ENCODE measurements at regions not wholly inside any gene's neighbourhood (a gene's known extent, or its start where the extent isn't known, plus 50 kb on each side); places are given as distances from the start of the nearest gene placed in this dataset.
A peak's percentile ranks its signal among the peaks of the same experiment; 100 is the strongest.

DNA sequence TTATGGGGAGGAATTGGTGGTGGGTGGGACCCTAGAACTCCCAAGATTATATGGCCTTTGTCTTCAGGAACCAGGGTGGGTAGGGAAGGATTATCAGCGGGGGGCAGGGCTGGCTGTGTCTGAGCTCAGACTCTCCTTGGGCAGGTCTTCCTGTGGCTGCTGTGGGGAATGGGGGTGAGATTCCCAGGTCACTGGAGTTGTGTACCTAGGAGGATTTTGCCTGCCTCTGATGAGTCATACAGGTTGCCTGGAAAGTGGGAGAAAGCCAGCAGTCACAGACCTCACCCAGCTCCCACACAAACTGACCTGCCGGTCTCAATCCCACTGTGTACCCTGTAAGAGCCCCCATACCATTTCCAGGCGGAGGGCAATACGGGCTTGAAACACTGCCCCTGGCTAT is 209.9 kb upstream of the CNTN3 start:
- Histone ChIP-seq H3K9me3 (ENCODE audit: control insufficient read depth in 2 of 3, insufficient read depth in 1 of 3, low read length in 3 of 3) (no peaks in the 10 kb centered on the region), H3K4me1 (ENCODE audit: control insufficient read depth in 2 of 3, insufficient read depth in 2 of 3, low read depth in 1 of 3, low read length in 3 of 3) (no peaks in the 10 kb centered on the region), H3K36me3 (ENCODE audit: control insufficient read depth in 2 of 3, insufficient read depth in 3 of 3, low read length in 3 of 3) (no peaks in the 10 kb centered on the region), H3K9ac (ENCODE audit: low read length in 3 of 3) (no peak overlapping the region), H3K4me3 (ENCODE audit: low read length in 3 of 3) (no peak overlapping the region), H3K27me3 (ENCODE audit: control insufficient read depth, insufficient read depth, low read length) (no peaks in the 10 kb centered on the region), H3K27ac (ENCODE audit: low read depth in 2 of 2, low read length in 2 of 2) (peak overlapping the region; percentile 25 to 47)
- FAIRE-seq (no peak), DNase-seq (no peak)
- TF ChIP-seq, protein P1, sequence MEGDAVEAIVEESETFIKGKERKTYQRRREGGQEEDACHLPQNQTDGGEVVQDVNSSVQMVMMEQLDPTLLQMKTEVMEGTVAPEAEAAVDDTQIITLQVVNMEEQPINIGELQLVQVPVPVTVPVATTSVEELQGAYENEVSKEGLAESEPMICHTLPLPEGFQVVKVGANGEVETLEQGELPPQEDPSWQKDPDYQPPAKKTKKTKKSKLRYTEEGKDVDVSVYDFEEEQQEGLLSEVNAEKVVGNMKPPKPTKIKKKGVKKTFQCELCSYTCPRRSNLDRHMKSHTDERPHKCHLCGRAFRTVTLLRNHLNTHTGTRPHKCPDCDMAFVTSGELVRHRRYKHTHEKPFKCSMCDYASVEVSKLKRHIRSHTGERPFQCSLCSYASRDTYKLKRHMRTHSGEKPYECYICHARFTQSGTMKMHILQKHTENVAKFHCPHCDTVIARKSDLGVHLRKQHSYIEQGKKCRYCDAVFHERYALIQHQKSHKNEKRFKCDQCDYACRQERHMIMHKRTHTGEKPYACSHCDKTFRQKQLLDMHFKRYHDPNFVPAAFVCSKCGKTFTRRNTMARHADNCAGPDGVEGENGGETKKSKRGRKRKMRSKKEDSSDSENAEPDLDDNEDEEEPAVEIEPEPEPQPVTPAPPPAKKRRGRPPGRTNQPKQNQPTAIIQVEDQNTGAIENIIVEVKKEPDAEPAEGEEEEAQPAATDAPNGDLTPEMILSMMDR (IDR thresholded peaks at IDR 0.05; ENCODE audit: borderline replicate concordance, extremely low read depth, insufficient read depth) = no peak
- intact Hi-C loops (cut with DNase I) = no loop called here

DNA sequence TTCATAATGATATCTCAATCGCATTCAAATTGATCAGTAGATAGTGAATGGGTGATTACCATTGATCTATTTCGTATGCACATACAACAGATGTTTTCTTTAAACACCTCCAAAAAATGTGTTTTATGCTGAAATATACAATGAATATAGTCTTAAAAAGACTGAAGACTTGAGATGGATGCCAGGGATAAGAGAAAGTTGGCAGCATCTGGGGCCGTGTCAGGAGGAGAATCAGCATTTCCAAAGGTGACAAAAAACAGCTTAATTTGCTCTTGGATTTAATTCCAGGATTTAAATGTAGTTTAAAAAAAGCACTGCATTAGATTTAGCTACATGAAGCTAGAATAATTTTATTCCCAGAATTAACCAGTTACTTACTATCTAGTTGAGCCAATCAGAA is 199.7 kb upstream of the CNTN3 start:
- Histone ChIP-seq H3K4me1 (ENCODE audit: control insufficient read depth in 2 of 3, insufficient read depth in 2 of 3, low read depth in 1 of 3, low read length in 3 of 3) (no peaks in the 10 kb centered on the region), H3K9me3 (ENCODE audit: control insufficient read depth in 2 of 3, insufficient read depth in 1 of 3, low read length in 3 of 3) (no peaks in the 10 kb centered on the region), H3K4me3 (ENCODE audit: low read length in 3 of 3) (no peak overlapping the region), H3K27me3 (ENCODE audit: control insufficient read depth, insufficient read depth, low read length) (no peaks in the 10 kb centered on the region), H3K27ac (ENCODE audit: low read depth in 2 of 2, low read length in 2 of 2) (no peak overlapping the region), H3K36me3 (ENCODE audit: control insufficient read depth in 2 of 3, insufficient read depth in 3 of 3, low read length in 3 of 3) (no peaks in the 10 kb centered on the region), H3K9ac (ENCODE audit: low read length in 3 of 3) (no peak overlapping the region)
- FAIRE-seq (no peak), DNase-seq (no peak)
- intact Hi-C loops (cut with DNase I) = no loop called here
- TF ChIP-seq, protein P1 (IDR thresholded peaks at IDR 0.05; ENCODE audit: borderline replicate concordance, extremely low read depth, insufficient read depth) = no peak

DNA sequence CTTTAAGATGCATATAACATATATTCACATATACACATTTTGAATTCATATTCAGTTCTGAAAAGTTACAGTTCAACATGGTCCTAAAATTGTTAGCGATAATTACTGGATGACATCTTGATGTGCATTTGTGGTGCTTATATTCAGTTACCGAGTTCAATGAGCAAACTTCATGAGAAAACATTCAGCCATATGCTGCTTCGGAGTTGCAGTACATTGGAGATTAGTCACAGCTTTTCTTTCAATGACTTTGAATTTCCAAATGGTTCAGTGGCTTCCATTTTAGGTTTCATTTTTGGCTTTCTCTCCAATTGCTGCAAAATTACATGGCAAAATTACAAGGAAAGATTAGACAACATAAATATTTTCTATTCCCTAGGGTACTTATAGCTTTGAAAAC is 198.3 kb upstream of the CNTN3 start:
- H3K27ac ChIP-seq (ENCODE audit: low read depth in 2 of 2, low read length in 2 of 2) = no peak overlapping the region
- FAIRE-seq = no peak
- H3K27me3 ChIP-seq (ENCODE audit: control insufficient read depth, insufficient read depth, low read length) = no peaks in the 10 kb centered on the region
- TF ChIP-seq, protein P1 (IDR thresholded peaks at IDR 0.05; ENCODE audit: borderline replicate concordance, extremely low read depth, insufficient read depth) = no peak
- no peak overlapping the region for H3K9ac ChIP-seq (ENCODE audit: low read length in 3 of 3)
- H3K9me3 ChIP-seq (ENCODE audit: control insufficient read depth in 2 of 3, insufficient read depth in 1 of 3, low read length in 3 of 3) = no peaks in the 10 kb centered on the region
- intact Hi-C loops (cut with DNase I) = no loop called here
- DNase-seq = no peak
- H3K36me3 ChIP-seq (ENCODE audit: control insufficient read depth in 2 of 3, insufficient read depth in 3 of 3, low read length in 3 of 3) = no peaks in the 10 kb centered on the region
- no peak overlapping the region for H3K4me3 ChIP-seq (ENCODE audit: low read length in 3 of 3)
- no peaks in the 10 kb centered on the region for H3K4me1 ChIP-seq (ENCODE audit: control insufficient read depth in 2 of 3, insufficient read depth in 2 of 3, low read depth in 1 of 3, low read length in 3 of 3)
